ENCODE measurements at regions not wholly inside any gene's neighbourhood (a gene's known extent, or its start where the extent isn't known, plus 50 kb on each side); places are given as distances from the start of the nearest gene placed in this dataset.

GRCh38 chr5:3201941-3202340, 393.7 kb upstream of the IRX1 start:
- TF ChIP-seq POLR2A (IDR thresholded peaks at IDR 0.05) (no peak), CTCF (IDR thresholded peaks at IDR 0.05) (no peak)
- Histone ChIP-seq H3K4me1 (no peaks in the 10 kb centered on the region), H3K27ac (no peak overlapping the region), H3K36me3 (no peaks in the 10 kb centered on the region), H3K9me3 (no peaks in the 10 kb centered on the region), H3K4me3 (replicated peaks in 1 of 3) (no peak overlapping the region), H3K27me3 (no peaks in the 10 kb centered on the region)
- WGBS, 2 donors = 100% methylated on average over 2 to 6 of the region's 6 CpGs
- intact Hi-C loops (cut with DNase I) = no loop called here
- DNase-seq = no peak

- Histone ChIP-seq H3K36me3 (no peaks in the 10 kb centered on the region), H3K4me3 (replicated peaks in 1 of 3) (no peak overlapping the region), H3K9me3 (no peaks in the 10 kb centered on the region), H3K27ac (no peak overlapping the region), H3K4me1 (no peaks in the 10 kb centered on the region), H3K27me3 (no peaks in the 10 kb centered on the region)
- intact Hi-C loops (cut with DNase I) = no loop called here
- DNase-seq = no peak
- WGBS, 2 donors = 88 to 92% methylated on average over 8 of the region's 8 CpGs
- TF ChIP-seq POLR2A (IDR thresholded peaks at IDR 0.05) (no peak), CTCF (IDR thresholded peaks at IDR 0.05) (no peak)
Measured at GRCh38 chr5:3201121-3201520, 394.5 kb upstream of the IRX1 start.

GRCh38 chr5:3199962-3200755, 395.5 kb upstream of the IRX1 start:
- 33 to 42% methylated on average over 12 to 15 of the region's 15 CpGs for WGBS, 2 donors
- DNase-seq = no peak
- H3K27ac ChIP-seq = no peak overlapping the region
- no peaks in the 10 kb centered on the region for H3K27me3 ChIP-seq
- H3K4me3 ChIP-seq (replicated peaks in 1 of 3) = no peak overlapping the region
- intact Hi-C loops (cut with DNase I) = no loop called here
- TF ChIP-seq POLR2A (IDR thresholded peaks at IDR 0.05) (no peak), CTCF (IDR thresholded peaks at IDR 0.05) (no peak)
- H3K4me1 ChIP-seq = no peaks in the 10 kb centered on the region
- H3K9me3 ChIP-seq = no peaks in the 10 kb centered on the region
- H3K36me3 ChIP-seq = no peaks in the 10 kb centered on the region

- no peaks in the 10 kb centered on the region for H3K36me3 ChIP-seq
- intact Hi-C loops (cut with DNase I) = no loop called here
- no peak for DNase-seq
- TF ChIP-seq CTCF (IDR thresholded peaks at IDR 0.05) (no peak), POLR2A (IDR thresholded peaks at IDR 0.05) (no peak)
- no peaks in the 10 kb centered on the region for H3K9me3 ChIP-seq
- no peaks in the 10 kb centered on the region for H3K4me1 ChIP-seq
- no peak overlapping the region for H3K4me3 ChIP-seq (replicated peaks in 1 of 3)
- no peak overlapping the region for H3K27ac ChIP-seq
- no peaks in the 10 kb centered on the region for H3K27me3 ChIP-seq
- WGBS, 2 donors = 16 to 24% methylated on average over 7 of the region's 7 CpGs
Measured at GRCh38 chr5:3198074-3198449, 397.6 kb upstream of the IRX1 start.

- Histone ChIP-seq H3K4me3 (replicated peaks in 1 of 3) (no peak overlapping the region), H3K27ac (no peak overlapping the region), H3K36me3 (no peaks in the 10 kb centered on the region), H3K4me1 (no peaks in the 10 kb centered on the region), H3K9me3 (no peaks in the 10 kb centered on the region), H3K27me3 (no peaks in the 10 kb centered on the region)
- WGBS, 2 donors = 6 to 8% methylated on average over 27 to 29 of the region's 29 CpGs
- DNase-seq = no peak
- TF ChIP-seq CTCF (IDR thresholded peaks at IDR 0.05) = no peak
- no peak for TF ChIP-seq POLR2A (IDR thresholded peaks at IDR 0.05)
- intact Hi-C loops (cut with DNase I) = no loop called here
Measured at GRCh38 chr5:3197304-3198073, 398.1 kb upstream of the IRX1 start.

All from thyroid gland (tissue), 4 donors.